ENCODE measurements at regions not wholly inside any gene's neighbourhood (a gene's known extent, or its start where the extent isn't known, plus 50 kb on each side); places are given as distances from the start of the nearest gene placed in this dataset.
"Not testable (repeated sequence)": the region's sequence is repeated elsewhere in the genome, so short reads cannot be mapped to it uniquely, and the experiment has no call there.

- no peak for TF ChIP-seq CTCF (IDR thresholded peaks at IDR 0.05; ENCODE audit: insufficient read depth, low read length, poor library complexity, severe bottlenecking)
- H3K36me3 ChIP-seq (ENCODE audit: control insufficient read depth, insufficient read depth, low read length): no peaks in the 10 kb centered on the region
Measured at GRCh38 chrX:40912576-40912975, 172.7 kb upstream of the USP9X start.

GRCh38 chrX:40920351-40920750, 164.9 kb upstream of the USP9X start:
- Histone ChIP-seq H3K4me3 (replicated peaks; ENCODE audit: low read depth, low read length) (no peak overlapping the region), H3K27me3 (replicated peaks; ENCODE audit: control insufficient read depth, insufficient read depth, low read length) (no peaks in the 10 kb centered on the region), H3K36me3 (ENCODE audit: control insufficient read depth, insufficient read depth, low read length) (no peaks in the 10 kb centered on the region)
- no peak for TF ChIP-seq CTCF (IDR thresholded peaks at IDR 0.05; ENCODE audit: insufficient read depth, low read length, poor library complexity, severe bottlenecking)
- DNase-seq (ENCODE audit: extremely low read depth, insufficient read length): no peak

More at GRCh38 chrX:40912576-40912975, 172.7 kb upstream of the USP9X start:
- Histone ChIP-seq H3K27me3 (replicated peaks; ENCODE audit: control insufficient read depth, insufficient read depth, low read length) (no peaks in the 10 kb centered on the region), H3K4me3 (replicated peaks; ENCODE audit: low read depth, low read length) (no peak overlapping the region)
- DNase-seq (ENCODE audit: extremely low read depth, insufficient read length): no peak

- DNase-seq (ENCODE audit: extremely low read depth, insufficient read length): no peak
- Histone ChIP-seq H3K4me3 (replicated peaks; ENCODE audit: low read depth, low read length) (no peak overlapping the region), H3K27me3 (replicated peaks; ENCODE audit: control insufficient read depth, insufficient read depth, low read length) (no peaks in the 10 kb centered on the region), H3K36me3 (ENCODE audit: control insufficient read depth, insufficient read depth, low read length) (no peaks in the 10 kb centered on the region)
- peak; percentile 49 for TF ChIP-seq CTCF (IDR thresholded peaks at IDR 0.05; ENCODE audit: insufficient read depth, low read length, poor library complexity, severe bottlenecking)
Measured at GRCh38 chrX:40922307-40922706, 162.9 kb upstream of the USP9X start.

- DNase-seq (ENCODE audit: extremely low read depth, insufficient read length); H3K4me3 ChIP-seq (replicated peaks; ENCODE audit: low read depth, low read length); H3K36me3 ChIP-seq (ENCODE audit: control insufficient read depth, insufficient read depth, low read length); H3K27me3 ChIP-seq (replicated peaks; ENCODE audit: control insufficient read depth, insufficient read depth, low read length): not testable (repeated sequence)
Measured at GRCh38 chrX:40926739-40927427, 158.4 kb upstream of the USP9X start.

GRCh38 chrX:40928076-40928475, 157.2 kb upstream of the USP9X start:
- DNase-seq (ENCODE audit: extremely low read depth, insufficient read length): no peak
- no peaks in the 10 kb centered on the region for H3K27me3 ChIP-seq (replicated peaks; ENCODE audit: control insufficient read depth, insufficient read depth, low read length)
- H3K4me3 ChIP-seq (replicated peaks; ENCODE audit: low read depth, low read length): no peak overlapping the region
- no peak for TF ChIP-seq CTCF (IDR thresholded peaks at IDR 0.05; ENCODE audit: insufficient read depth, low read length, poor library complexity, severe bottlenecking)
- no peaks in the 10 kb centered on the region for H3K36me3 ChIP-seq (ENCODE audit: control insufficient read depth, insufficient read depth, low read length)

GRCh38 chrX:40931921-40932320, 153.3 kb upstream of the USP9X start:
- H3K27me3 ChIP-seq (replicated peaks; ENCODE audit: control insufficient read depth, insufficient read depth, low read length): no peaks in the 10 kb centered on the region
- H3K4me3 ChIP-seq (replicated peaks; ENCODE audit: low read depth, low read length): no peak overlapping the region
- no peak for DNase-seq (ENCODE audit: extremely low read depth, insufficient read length)
- no peak for TF ChIP-seq CTCF (IDR thresholded peaks at IDR 0.05; ENCODE audit: insufficient read depth, low read length, poor library complexity, severe bottlenecking)
- no peaks in the 10 kb centered on the region for H3K36me3 ChIP-seq (ENCODE audit: control insufficient read depth, insufficient read depth, low read length)

All from GM06990 (cell line).